ENCODE measurements at regions not wholly inside any gene's neighbourhood (a gene's known extent, or its start where the extent isn't known, plus 50 kb on each side); places are given as distances from the start of the nearest gene placed in this dataset.

- Histone ChIP-seq H3K4me1 (no peaks in the 10 kb centered on the region), H3K27me3 (no peaks in the 10 kb centered on the region), H3K4me3 (no peak overlapping the region), H3K27ac (no peak overlapping the region), H3K9me3 (no peaks in the 10 kb centered on the region), H3K9ac (ENCODE audit: low read depth in 2 of 2, low read length in 2 of 2) (no peak overlapping the region), H3K36me3 (no peaks in the 10 kb centered on the region)
- intact Hi-C loops (cut with DNase I), result no loop called here
- TF ChIP-seq CTCF (IDR thresholded peaks at IDR 0.05), result no peak
- no peak for DNase-seq
These were observed 381.4 kb upstream of the CD180 start for GRCh38 chr5:67578011-67578410.

DNA sequence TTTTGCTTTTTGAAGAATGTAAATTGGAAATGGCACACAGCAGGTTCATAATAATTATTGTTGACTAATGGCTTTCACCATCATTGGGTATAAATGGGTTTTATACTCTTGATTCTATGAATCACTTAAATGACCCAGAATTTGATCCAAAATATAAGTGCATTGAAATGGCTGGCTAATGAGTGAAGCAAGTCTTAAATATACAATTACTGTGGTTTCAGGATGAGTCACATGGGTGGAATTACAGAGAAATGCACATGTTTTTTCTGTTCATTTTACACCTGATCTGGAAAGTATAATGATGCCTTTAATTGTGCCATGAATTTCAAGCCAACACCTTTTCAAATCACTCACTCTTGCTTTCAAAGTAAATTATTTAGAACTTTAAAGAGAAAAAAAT lies 380.8 kb upstream of the CD180 start:
- Histone ChIP-seq H3K9me3 (no peaks in the 10 kb centered on the region), H3K4me3 (no peak overlapping the region), H3K36me3 (no peaks in the 10 kb centered on the region), H3K9ac (ENCODE audit: low read depth in 2 of 2, low read length in 2 of 2) (no peak overlapping the region), H3K4me1 (no peaks in the 10 kb centered on the region), H3K27me3 (no peaks in the 10 kb centered on the region), H3K27ac (no peak overlapping the region)
- intact Hi-C loops (cut with DNase I), result no loop called here
- DNase-seq, result no peak
- no peak for TF ChIP-seq CTCF (IDR thresholded peaks at IDR 0.05)

DNA sequence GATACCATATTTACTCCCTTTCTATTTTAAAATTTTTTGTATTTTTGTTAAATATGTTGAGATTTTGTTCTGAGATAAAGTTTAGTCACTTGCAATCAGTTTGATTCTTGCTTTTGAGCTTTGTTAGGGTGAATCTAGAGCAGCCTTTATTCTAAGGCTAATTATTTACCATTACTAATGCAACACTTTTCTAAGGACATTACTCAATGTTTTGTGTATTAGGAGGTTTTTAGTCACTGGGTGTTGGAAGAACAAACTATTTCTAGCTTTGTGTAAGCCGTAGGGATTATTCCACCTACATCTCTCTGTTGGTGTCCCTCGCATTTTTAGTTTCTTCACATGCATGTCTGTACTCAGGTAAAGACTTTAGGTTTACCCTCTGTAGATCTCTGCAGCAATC lies 379.5 kb upstream of the CD180 start:
- Histone ChIP-seq H3K36me3 (no peaks in the 10 kb centered on the region), H3K4me1 (no peaks in the 10 kb centered on the region), H3K9me3 (no peaks in the 10 kb centered on the region), H3K4me3 (no peak overlapping the region), H3K27ac (no peak overlapping the region), H3K27me3 (no peaks in the 10 kb centered on the region), H3K9ac (ENCODE audit: low read depth in 2 of 2, low read length in 2 of 2) (no peak overlapping the region)
- no peak for TF ChIP-seq CTCF (IDR thresholded peaks at IDR 0.05)
- intact Hi-C loops (cut with DNase I), result no loop called here
- DNase-seq, result no peak

GRCh38 chr5:67575087-67575486 lies 378.5 kb upstream of the CD180 start:
- H3K36me3 ChIP-seq, result no peaks in the 10 kb centered on the region
- TF ChIP-seq CTCF (IDR thresholded peaks at IDR 0.05), result no peak
- H3K4me3 ChIP-seq, result no peak overlapping the region
- no peaks in the 10 kb centered on the region for H3K27me3 ChIP-seq
- H3K27ac ChIP-seq, result no peak overlapping the region
- H3K4me1 ChIP-seq, result no peaks in the 10 kb centered on the region
- intact Hi-C loops (cut with DNase I), result no loop called here
- no peaks in the 10 kb centered on the region for H3K9me3 ChIP-seq
- H3K9ac ChIP-seq (ENCODE audit: low read depth in 2 of 2, low read length in 2 of 2), result no peak overlapping the region
- DNase-seq, result no peak

- Histone ChIP-seq H3K36me3 (no peaks in the 10 kb centered on the region), H3K4me3 (no peak overlapping the region)
- intact Hi-C loops (cut with DNase I), result no loop called here
These were observed 364.7 kb upstream of the CD180 start for GRCh38 chr5:67561151-67561932.

More at GRCh38 chr5:67561151-67561932, 364.7 kb upstream of the CD180 start:
- no peak overlapping the region for H3K27ac ChIP-seq
- no peak overlapping the region for H3K9ac ChIP-seq (ENCODE audit: low read depth in 2 of 2, low read length in 2 of 2)
- no peak for DNase-seq
- no peaks in the 10 kb centered on the region for H3K9me3 ChIP-seq
- H3K4me1 ChIP-seq, result no peaks in the 10 kb centered on the region
- TF ChIP-seq CTCF (IDR thresholded peaks at IDR 0.05), result no peak
- no peaks in the 10 kb centered on the region for H3K27me3 ChIP-seq
